SK-N-SH (cell line): ENCODE measurements at regions not wholly inside any gene's neighbourhood (a gene's known extent, or its start where the extent isn't known, plus 50 kb on each side); places are given as distances from the start of the nearest gene placed in this dataset.

ENCODE experiments used
- CTCF ChIA-PET: fragments of 300-600, 350-600 bp; formaldehyde crosslinking; extraction: SDS; loops from one replicate; lab custom pipeline; 2021; lab: Yijun Ruan, JAX
- POLR2A ChIA-PET: fragments of 350-600 bp; sonication (Branson Sonifier 250); formaldehyde crosslinking; extraction: SDS; loops from one replicate; lab custom pipeline; 2020; ENCODE audit warnings: antibody characterized with exemption, inconsistent platforms; lab: Yijun Ruan, JAX
- DNase-seq: peaks from one replicate; pipeline ENCODE4 v3.0.0; 2012
- H2AFZ ChIP-seq: fragments of 200-600 bp; sonication (generic); 2 replicates; pipeline ENCODE4 v1.8.1; 2016; ENCODE audit warnings: antibody characterized with exemption, mild to moderate bottlenecking, low read depth
- H3F3A ChIP-seq: fragments of 200-600 bp; sonication (generic); replicated peaks from 2 replicates; pipeline ENCODE3; 2016; ENCODE audit warnings: antibody characterized with exemption, mild to moderate bottlenecking; ENCODE audit not compliant: insufficient read depth
- H3K27ac ChIP-seq, 2 experiments: fragments of 200-500 bp in 1 of 2; fragments of 200-600 bp in 1 of 2; sonication (Bioruptor generic) in 1 of 2; sonication (generic), shearing (Covaris generic) in 1 of 2; 2 replicates each; pipeline versions ENCODE4 v1.5.1 to v1.6.1; 2014 to 2016; ENCODE audit warnings: low read depth in 2 of 2, inconsistent platforms in 1 of 2, low read length in 1 of 2, mild to moderate bottlenecking in 1 of 2, mixed read lengths in 1 of 2
- H3K27me3 ChIP-seq: fragments of 200-600 bp; sonication (generic), shearing (Covaris generic); 2 replicates; pipeline ENCODE4 v1.6.1; 2016; ENCODE audit warnings: mixed run types; ENCODE audit not compliant: insufficient read depth
- H3K36me3 ChIP-seq, 2 experiments: fragments of 200-500 bp in 1 of 2; fragments of 200-600 bp in 1 of 2; sonication (Bioruptor generic) in 1 of 2; sonication (generic) in 1 of 2; replicated peaks in 1 of 2; 2 replicates each; pipeline versions ENCODE3 to v1.5.1; 2014 to 2016; ENCODE audit warnings: low read length in 1 of 2, mild to moderate bottlenecking in 1 of 2; ENCODE audit not compliant: insufficient read depth in 2 of 2, control insufficient read depth in 1 of 2
- H3K4me1 ChIP-seq, 2 experiments: fragments of 200-500 bp in 1 of 2; fragments of 200-600 bp in 1 of 2; sonication (Bioruptor generic) in 1 of 2; sonication (generic), shearing (Covaris generic) in 1 of 2; 2 replicates each; pipeline versions ENCODE4 v1.5.1 to v1.6.1; 2014 to 2016; ENCODE audit warnings: low read depth in 1 of 2, low read length in 1 of 2, mixed run types in 1 of 2; ENCODE audit not compliant: insufficient read depth in 2 of 2, control insufficient read depth in 1 of 2
- H3K4me2 ChIP-seq: fragments of 200-600 bp; sonication (generic), shearing (Covaris generic); 2 replicates; pipeline ENCODE4 v1.6.1; 2017; ENCODE audit warnings: mixed run types
- H3K4me3 ChIP-seq, 2 experiments: fragments of 200-500 bp in 1 of 2; fragments of 200-600 bp in 1 of 2; sonication (Bioruptor generic) in 1 of 2; sonication (generic), shearing (Covaris generic) in 1 of 2; 2 replicates each; pipeline versions ENCODE4 v1.5.1 to v1.8.1; 2014 to 2016; ENCODE audit warnings: low read depth in 2 of 2, inconsistent platforms in 1 of 2, low read length in 1 of 2, mild to moderate bottlenecking in 1 of 2, mixed read lengths in 1 of 2, moderate library complexity in 1 of 2
- H3K79me2 ChIP-seq: fragments of 200-600 bp; sonication (generic); 2 replicates; pipeline ENCODE4 v1.8.1; 2017; ENCODE audit warnings: mild to moderate bottlenecking; ENCODE audit not compliant: insufficient read depth
- H3K9ac ChIP-seq: fragments of 200-600 bp; sonication (generic); 2 replicates; pipeline ENCODE4 v1.6.1; 2017; ENCODE audit warnings: mixed run types
- H3K9me2 ChIP-seq: fragments of 200-600 bp; sonication (generic); 2 replicates; pipeline ENCODE4 v1.6.1; 2017; ENCODE audit warnings: mixed run types
- H3K9me3 ChIP-seq: fragments of 200-600 bp; sonication (generic); 2 replicates; pipeline ENCODE4 v1.6.1; 2017; ENCODE audit warnings: mixed run types, mild to moderate bottlenecking, moderate library complexity
- H4K20me1 ChIP-seq: fragments of 200-600 bp; sonication (generic); 2 replicates; pipeline ENCODE4 v1.6.1; 2017; ENCODE audit warnings: mild to moderate bottlenecking, mixed run types; ENCODE audit not compliant: insufficient read depth
- CHD2 ChIP-seq: fragments of 150-350 bp; IDR thresholded peaks from 2 replicates; pipeline ENCODE4 v1.6.1; 2018; ENCODE audit warnings: low read length; ENCODE audit not compliant: partially characterized antibody
- ELF1 ChIP-seq: IDR thresholded peaks from 2 replicates; pipeline ENCODE4 v1.4.0; 2012
- EP300 ChIP-seq, 2 experiments: IDR thresholded peaks; 2 replicates each; pipeline versions ENCODE4 v1.4.0 to v1.6.1; 2012; ENCODE audit warnings: borderline replicate concordance in 1 of 2, low read depth in 1 of 2, low read length in 1 of 2
- EZH2phosphoT487 ChIP-seq: fragments of 200-600 bp; sonication (generic); IDR thresholded peaks from 2 replicates; pipeline ENCODE4 v1.6.1; 2017; ENCODE audit warnings: low read depth, mixed run types, mild to moderate bottlenecking, antibody characterized with exemption, moderate library complexity, borderline replicate concordance
- FOSL2 ChIP-seq: IDR thresholded peaks from 2 replicates; pipeline ENCODE4 v1.4.0; 2012; ENCODE audit warnings: low read depth, mild to moderate bottlenecking, moderate library complexity, borderline replicate concordance
- FOXM1 ChIP-seq: IDR thresholded peaks from 2 replicates; pipeline ENCODE4 v1.4.0; 2012; ENCODE audit warnings: low read depth, mild to moderate bottlenecking
- GABPA ChIP-seq: IDR thresholded peaks from 2 replicates; pipeline ENCODE4 v1.4.0; 2012; ENCODE audit warnings: low read depth, mild to moderate bottlenecking
- POLR2AphosphoS5 ChIP-seq: IDR thresholded peaks from 2 replicates; pipeline ENCODE4 v1.6.1; 2012; ENCODE audit warnings: low read depth, low read length
- RAD21 ChIP-seq: IDR thresholded peaks from 2 replicates; pipeline ENCODE4 v1.6.1; 2012; ENCODE audit warnings: mild to moderate bottlenecking, low read length
- RCOR1 ChIP-seq: fragments of 150-350 bp; IDR thresholded peaks from 2 replicates; pipeline ENCODE4 v1.6.1; 2017; ENCODE audit warnings: antibody characterized with exemption, low read length
- RFX5 ChIP-seq: IDR thresholded peaks from 2 replicates; pipeline ENCODE4 v1.6.1; 2012; ENCODE audit warnings: mild to moderate bottlenecking, improper control_type of control experiment, low read length
- SMC3 ChIP-seq: IDR thresholded peaks from 2 replicates; pipeline ENCODE4 v1.6.1; 2012; ENCODE audit warnings: low read depth, low read length, improper control_type of control experiment
- TCF12 ChIP-seq: IDR thresholded peaks from 2 replicates; pipeline ENCODE4 v1.4.0; 2012
- TEAD4 ChIP-seq: IDR thresholded peaks from 2 replicates; pipeline ENCODE4 v1.4.0; 2012; ENCODE audit warnings: mild to moderate bottlenecking, borderline replicate concordance; ENCODE audit not compliant: insufficient read depth
- WGBS: methylation state at CpG from one replicate; pipeline ENCODE4 v1.1.6; 2017; ENCODE audit warnings: low lambda C conversion rate; 5-methylcytosine and 5-hydroxymethylcytosine counted together
- TF ChIP-seq, protein P1 (sequence below): fragments of 150-350 bp; IDR thresholded peaks from 2 replicates; pipeline ENCODE4 v1.6.1; 2016; ENCODE audit warnings: mild to moderate bottlenecking, low read depth, low read length
- TF ChIP-seq, protein P2 (sequence below): IDR thresholded peaks from 2 replicates; pipeline ENCODE4; 2012
- TF ChIP-seq, protein P3 (sequence below): fragments of 200-600 bp; sonication (generic); IDR thresholded peaks from 2 replicates; pipeline ENCODE4 v1.6.1; 2017; ENCODE audit warnings: antibody characterized with exemption, mild to moderate bottlenecking, moderate library complexity

DNA sequence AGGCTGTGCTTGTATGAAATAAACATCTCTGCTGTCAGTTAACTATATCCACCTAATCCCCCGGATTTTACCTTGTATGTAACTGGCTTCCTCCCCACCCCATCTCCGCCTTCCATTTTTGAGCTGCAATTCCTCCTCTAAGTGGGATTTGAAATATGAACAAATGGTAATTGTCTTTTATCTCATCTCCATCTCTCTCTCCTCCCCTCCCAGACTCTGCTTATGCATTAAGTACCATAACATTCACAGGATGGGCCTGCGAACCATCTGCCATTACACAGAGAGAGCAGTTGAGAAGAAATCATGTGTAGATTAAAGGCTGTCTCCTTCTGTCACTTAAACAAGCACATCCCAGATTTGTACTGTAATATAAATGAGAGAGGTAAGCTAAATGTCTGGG, 1169.9 kb downstream of the TYW1 start (continued):
- TF ChIP-seq, protein P1, sequence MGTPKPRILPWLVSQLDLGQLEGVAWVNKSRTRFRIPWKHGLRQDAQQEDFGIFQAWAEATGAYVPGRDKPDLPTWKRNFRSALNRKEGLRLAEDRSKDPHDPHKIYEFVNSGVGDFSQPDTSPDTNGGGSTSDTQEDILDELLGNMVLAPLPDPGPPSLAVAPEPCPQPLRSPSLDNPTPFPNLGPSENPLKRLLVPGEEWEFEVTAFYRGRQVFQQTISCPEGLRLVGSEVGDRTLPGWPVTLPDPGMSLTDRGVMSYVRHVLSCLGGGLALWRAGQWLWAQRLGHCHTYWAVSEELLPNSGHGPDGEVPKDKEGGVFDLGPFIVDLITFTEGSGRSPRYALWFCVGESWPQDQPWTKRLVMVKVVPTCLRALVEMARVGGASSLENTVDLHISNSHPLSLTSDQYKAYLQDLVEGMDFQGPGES = no peak
- peak; percentile 62 for TF ChIP-seq TCF12
- TF ChIP-seq RFX5 = no peak
- TF ChIP-seq RAD21 = peak; percentile 47; the same call in 1 of the 2 replicates
- TF ChIP-seq GABPA = no peak
- TF ChIP-seq, all 33 proteins: peak for 10

DNA sequence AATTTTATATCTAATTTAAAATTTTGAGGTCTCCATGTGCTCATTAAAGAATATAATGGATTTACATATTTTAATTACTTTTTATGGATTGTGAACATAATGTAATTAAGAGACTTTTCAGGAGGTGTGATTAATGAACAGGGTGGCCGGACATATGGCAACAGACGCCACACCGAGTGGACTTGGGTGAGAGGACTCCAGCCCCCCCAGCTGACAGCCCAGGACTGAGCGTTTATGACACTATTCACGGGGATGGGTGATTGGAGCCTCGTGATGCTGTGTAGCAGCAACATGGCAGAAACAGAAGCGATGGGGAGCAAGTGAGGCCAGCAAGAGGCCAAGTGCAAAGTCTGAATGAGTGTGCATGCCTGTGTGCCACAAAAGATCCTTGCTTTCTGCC, 1176.9 kb downstream of the TYW1 start:
- Histone ChIP-seq H3K4me2 (no peak overlapping the region), H3K36me3 (no peaks in the 10 kb centered on the region), H3F3A (no peaks in the 10 kb centered on the region), H4K20me1 (no peaks in the 10 kb centered on the region), H3K27me3 (no peaks in the 10 kb centered on the region), H3K4me3 (no peak overlapping the region), H3K79me2 (no peaks in the 10 kb centered on the region), H2AFZ (no peak overlapping the region), H3K4me1 (no peaks in the 10 kb centered on the region), H3K9ac (no peak overlapping the region), H3K9me2 (no peaks in the 10 kb centered on the region), H3K9me3 (no peaks in the 10 kb centered on the region)
- POLR2A ChIA-PET = no interaction called here
- no peak for DNase-seq
- CTCF ChIA-PET = interaction anchor here (0.6 to 2.3 kb wide), 3 partner anchors 124 to 1759 kb away, joined by 3 to 8 read pairs (median 4); no protein-coding TSS in a partner anchor
- 59% methylated on average over 7 of the region's 7 CpGs for WGBS
- TF ChIP-seq ELF1 (no peak), TCF12 (no peak), POLR2AphosphoS5 (no peak), RAD21 (no peak), FOXM1 (no peak), CHD2 (no peak), EZH2phosphoT487 (no peak), GABPA (no peak), EP300 (IDR thresholded peaks at IDR 0.05; ENCODE audit: borderline replicate concordance in 1 of 2, low read depth in 1 of 2, low read length in 1 of 2) (no peak)
- TF ChIP-seq, protein P2, sequence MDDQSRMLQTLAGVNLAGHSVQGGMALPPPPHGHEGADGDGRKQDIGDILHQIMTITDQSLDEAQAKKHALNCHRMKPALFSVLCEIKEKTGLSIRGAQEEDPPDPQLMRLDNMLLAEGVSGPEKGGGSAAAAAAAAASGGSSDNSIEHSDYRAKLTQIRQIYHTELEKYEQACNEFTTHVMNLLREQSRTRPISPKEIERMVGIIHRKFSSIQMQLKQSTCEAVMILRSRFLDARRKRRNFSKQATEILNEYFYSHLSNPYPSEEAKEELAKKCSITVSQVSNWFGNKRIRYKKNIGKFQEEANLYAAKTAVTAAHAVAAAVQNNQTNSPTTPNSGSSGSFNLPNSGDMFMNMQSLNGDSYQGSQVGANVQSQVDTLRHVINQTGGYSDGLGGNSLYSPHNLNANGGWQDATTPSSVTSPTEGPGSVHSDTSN = no peak
- TF ChIP-seq, all 33 proteins: peak for 0
- no peak overlapping the region for H3K27ac ChIP-seq

- ChIA-PET CTCF (interaction anchor here (0.7 to 3.5 kb wide), 42 partner anchors 10 to 1755 kb away, joined by 3 to 16 read pairs (median 4); no protein-coding TSS in a partner anchor), POLR2A (interaction anchor here (0.6 kb wide), 1 partner anchor 1062 kb away, joined by 3 read pairs; no protein-coding TSS in a partner anchor)
- WGBS = 25% methylated on average over 9 of the region's 9 CpGs
- Histone ChIP-seq H3K9me3 (no peaks in the 10 kb centered on the region), H3K36me3 (no peaks in the 10 kb centered on the region), H3K9me2 (no peaks in the 10 kb centered on the region), H3K4me3 (peak overlapping the region in 1 of 2 experiments; percentile 18; a peak in 1 of 4 replicates), H3F3A (no peaks in the 10 kb centered on the region), H2AFZ (no peak overlapping the region), H3K79me2 (no peaks in the 10 kb centered on the region), H3K27me3 (no peaks in the 10 kb centered on the region), H3K9ac (no peak overlapping the region)
- peak; percentile 79 for DNase-seq
- TF ChIP-seq FOSL2 (no peak), CHD2 (no peak), TEAD4 (no peak), RCOR1 (0 out of 2 replicates have a peak, but pooled peaks have one; percentile 45), EP300 (IDR thresholded peaks at IDR 0.05; ENCODE audit: borderline replicate concordance in 1 of 2, low read depth in 1 of 2, low read length in 1 of 2) (0 out of 4 replicates have a peak, but pooled peaks of 1 of the 2 experiments have one; percentile 18), TCF12 (no peak), SMC3 (peak; percentile 60), RAD21 (peak; percentile 88)
- TF ChIP-seq, protein P3, sequence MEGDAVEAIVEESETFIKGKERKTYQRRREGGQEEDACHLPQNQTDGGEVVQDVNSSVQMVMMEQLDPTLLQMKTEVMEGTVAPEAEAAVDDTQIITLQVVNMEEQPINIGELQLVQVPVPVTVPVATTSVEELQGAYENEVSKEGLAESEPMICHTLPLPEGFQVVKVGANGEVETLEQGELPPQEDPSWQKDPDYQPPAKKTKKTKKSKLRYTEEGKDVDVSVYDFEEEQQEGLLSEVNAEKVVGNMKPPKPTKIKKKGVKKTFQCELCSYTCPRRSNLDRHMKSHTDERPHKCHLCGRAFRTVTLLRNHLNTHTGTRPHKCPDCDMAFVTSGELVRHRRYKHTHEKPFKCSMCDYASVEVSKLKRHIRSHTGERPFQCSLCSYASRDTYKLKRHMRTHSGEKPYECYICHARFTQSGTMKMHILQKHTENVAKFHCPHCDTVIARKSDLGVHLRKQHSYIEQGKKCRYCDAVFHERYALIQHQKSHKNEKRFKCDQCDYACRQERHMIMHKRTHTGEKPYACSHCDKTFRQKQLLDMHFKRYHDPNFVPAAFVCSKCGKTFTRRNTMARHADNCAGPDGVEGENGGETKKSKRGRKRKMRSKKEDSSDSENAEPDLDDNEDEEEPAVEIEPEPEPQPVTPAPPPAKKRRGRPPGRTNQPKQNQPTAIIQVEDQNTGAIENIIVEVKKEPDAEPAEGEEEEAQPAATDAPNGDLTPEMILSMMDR = peak; percentile 70
- TF ChIP-seq, protein P1 = no peak
- TF ChIP-seq, all 33 proteins: peak for 5
- Histone ChIP-seq H3K4me1 (no peaks in the 10 kb centered on the region), H4K20me1 (no peaks in the 10 kb centered on the region), H3K4me2 (no peak overlapping the region), H3K27ac (no peak overlapping the region)
These were observed 1180.3 kb downstream of the TYW1 start for GRCh38 chr7:68176974-68177373.
